HG02623 (cell line): ENCODE measurements at regions not wholly inside any gene's neighbourhood (a gene's known extent, or its start where the extent isn't known, plus 50 kb on each side); places are given as distances from the start of the nearest gene placed in this dataset.
"Not testable (repeated sequence)": the region's sequence is repeated elsewhere in the genome, so short reads cannot be mapped to it uniquely, and the experiment has no call there.

Experiments
- ATAC-seq: cut with Tn5 transposase; IDR thresholded peaks from one replicate; pipeline ENCODE4 v1.9.1; 2021; ENCODE audit warnings: moderate library complexity; ENCODE audit not compliant: unreplicated experiment

GRCh38 chr4:187695531-187695930 lies 300.0 kb upstream of the ZFP42 start:
- not testable (repeated sequence) for ATAC-seq

GRCh38 chr4:187711586-187711985 lies 284.0 kb upstream of the ZFP42 start:
- no peak for ATAC-seq

- ATAC-seq: no peak
Observed at GRCh38 chr4:187714957-187715356, 280.6 kb upstream of the ZFP42 start.

- ATAC-seq: no peak
Observed at GRCh38 chr4:187715466-187715865, 280.1 kb upstream of the ZFP42 start.

GRCh38 chr4:187724456-187724855 lies 271.1 kb upstream of the ZFP42 start:
- ATAC-seq: no peak

- no peak for ATAC-seq
Observed at GRCh38 chr4:187726485-187726884, 269.1 kb upstream of the ZFP42 start.

GRCh38 chr4:187732524-187732923 lies 263.0 kb upstream of the ZFP42 start:
- no peak for ATAC-seq

- no peak for ATAC-seq
Observed at GRCh38 chr4:187739771-187740170, 255.8 kb upstream of the ZFP42 start.

GRCh38 chr4:187744911-187745310 lies 250.7 kb upstream of the ZFP42 start:
- no peak for ATAC-seq

- not testable (repeated sequence) for ATAC-seq
Observed at GRCh38 chr4:187750652-187751051, 244.9 kb upstream of the ZFP42 start.

- ATAC-seq: no peak
Observed at GRCh38 chr4:187767158-187767557, 228.4 kb upstream of the ZFP42 start.

- ATAC-seq: no peak
Observed at GRCh38 chr4:187767687-187768086, 227.9 kb upstream of the ZFP42 start.

- no peak for ATAC-seq
Observed at GRCh38 chr4:187770345-187770744, 225.2 kb upstream of the ZFP42 start.

- ATAC-seq: no peak
Observed at GRCh38 chr4:187777954-187778353, 217.6 kb upstream of the ZFP42 start.

- no peak for ATAC-seq
Observed at GRCh38 chr4:187780070-187780469, 215.5 kb upstream of the ZFP42 start.

- no peak for ATAC-seq
Observed at GRCh38 chr4:187782286-187782824, 213.2 kb upstream of the ZFP42 start.

- no peak for ATAC-seq
Observed at GRCh38 chr4:187786190-187786589, 209.4 kb upstream of the ZFP42 start.

GRCh38 chr4:187789078-187789477 lies 206.5 kb upstream of the ZFP42 start:
- ATAC-seq: no peak

GRCh38 chr4:187795737-187796136 lies 199.8 kb upstream of the ZFP42 start:
- ATAC-seq: no peak

GRCh38 chr4:187798385-187798784 lies 197.2 kb upstream of the ZFP42 start:
- no peak for ATAC-seq

GRCh38 chr4:187799735-187800134 lies 195.8 kb upstream of the ZFP42 start:
- ATAC-seq: no peak

- no peak for ATAC-seq
Observed at GRCh38 chr4:187811591-187811990, 184.0 kb upstream of the ZFP42 start.

- ATAC-seq: no peak
Observed at GRCh38 chr4:187814737-187815465, 180.7 kb upstream of the ZFP42 start.
